ENCODE measurements at regions not wholly inside any gene's neighbourhood (a gene's known extent, or its start where the extent isn't known, plus 50 kb on each side); places are given as distances from the start of the nearest gene placed in this dataset.

GRCh38 chr22:22764085-22764484 is 119.7 kb downstream of the GGTLC2 start:
- no peak for TF ChIP-seq CTCF (IDR thresholded peaks at IDR 0.05)
- TF ChIP-seq EP300 (IDR thresholded peaks at IDR 0.05): no peak
